Hepatocyte (in vitro differentiated cells): ENCODE measurements at regions not wholly inside any gene's neighbourhood (a gene's known extent, or its start where the extent isn't known, plus 50 kb on each side); places are given as distances from the start of the nearest gene placed in this dataset.

Source experiments
- DNase-seq: peaks from one replicate; pipeline ENCODE4 v3.0.0-alpha.2; 2016; ENCODE audit warnings: low spot score
- H2AFZ ChIP-seq: fragments of 200-600 bp; sonication (generic); 2 replicates; pipeline ENCODE4 v1.6.0; 2016; ENCODE audit warnings: antibody characterized with exemption, mild to moderate bottlenecking
- H3K27ac ChIP-seq: fragments of 200-600 bp; sonication (generic); 2 replicates; pipeline ENCODE4 v1.5.1; 2016; ENCODE audit warnings: mild to moderate bottlenecking
- H3K27me3 ChIP-seq: fragments of 200-600 bp; sonication (generic); 2 replicates; pipeline ENCODE4 v1.6.1; 2016
- H3K36me3 ChIP-seq: fragments of 200-600 bp; sonication (generic); replicated peaks from 2 replicates; pipeline ENCODE4 v1.5.1; 2016; ENCODE audit warnings: low read depth; ENCODE audit not compliant: insufficient read depth
- H3K4me1 ChIP-seq: fragments of 200-600 bp; sonication (generic); 2 replicates; pipeline ENCODE4 v1.5.1; 2016; ENCODE audit warnings: mild to moderate bottlenecking, moderate library complexity; ENCODE audit not compliant: insufficient read depth
- H3K4me2 ChIP-seq: fragments of 200-600 bp; sonication (generic); 2 replicates; pipeline ENCODE4 v1.6.0; 2016
- H3K4me3 ChIP-seq: fragments of 200-600 bp; sonication (generic); 2 replicates; pipeline ENCODE4 v1.5.1; 2016; ENCODE audit warnings: mild to moderate bottlenecking
- H3K79me2 ChIP-seq: fragments of 200-600 bp; sonication (generic); 2 replicates; pipeline ENCODE4 v1.6.0; 2017; ENCODE audit warnings: mild to moderate bottlenecking
- H3K9me2 ChIP-seq: fragments of 200-600 bp; sonication (generic); replicated peaks from 2 replicates; pipeline ENCODE4 v1.6.0; 2017; ENCODE audit warnings: mild to moderate bottlenecking; ENCODE audit not compliant: insufficient read depth
- H3K9me3 ChIP-seq: fragments of 200-600 bp; sonication (generic); 2 replicates; pipeline ENCODE4 v1.5.1; 2016; ENCODE audit warnings: low read depth, mild to moderate bottlenecking
- H4K20me1 ChIP-seq: fragments of 200-600 bp; sonication (generic); 2 replicates; pipeline ENCODE4 v1.6.0; 2016; ENCODE audit warnings: mild to moderate bottlenecking; ENCODE audit not compliant: insufficient read depth, poor library complexity, severe bottlenecking
- EZH2 ChIP-seq: fragments of 200-600 bp; sonication (generic); IDR thresholded peaks from 2 replicates; pipeline ENCODE4 v1.6.1; 2016; ENCODE audit warnings: antibody characterized with exemption, mild to moderate bottlenecking, borderline replicate concordance
- EZH2phosphoT487 ChIP-seq: fragments of 200-600 bp; sonication (generic); IDR thresholded peaks from one replicate; pipeline ENCODE4 v1.6.1; 2018; ENCODE audit warnings: antibody characterized with exemption, mild to moderate bottlenecking, low read depth, moderate library complexity; ENCODE audit not compliant: unreplicated experiment, severe bottlenecking
- WGBS: methylation state at CpG from one replicate; pipeline ENCODE4 v1.1.6; 2016; ENCODE audit warnings: low lambda C conversion rate; ENCODE audit errors: missing lambda C conversion rate; 5-methylcytosine and 5-hydroxymethylcytosine counted together
- TF ChIP-seq, protein P1 (sequence below): fragments of 200-600 bp; sonication (generic); IDR thresholded peaks from 2 replicates; pipeline ENCODE4 v1.5.1; 2016; ENCODE audit warnings: antibody characterized with exemption, mild to moderate bottlenecking; ENCODE audit not compliant: poor library complexity

DNA sequence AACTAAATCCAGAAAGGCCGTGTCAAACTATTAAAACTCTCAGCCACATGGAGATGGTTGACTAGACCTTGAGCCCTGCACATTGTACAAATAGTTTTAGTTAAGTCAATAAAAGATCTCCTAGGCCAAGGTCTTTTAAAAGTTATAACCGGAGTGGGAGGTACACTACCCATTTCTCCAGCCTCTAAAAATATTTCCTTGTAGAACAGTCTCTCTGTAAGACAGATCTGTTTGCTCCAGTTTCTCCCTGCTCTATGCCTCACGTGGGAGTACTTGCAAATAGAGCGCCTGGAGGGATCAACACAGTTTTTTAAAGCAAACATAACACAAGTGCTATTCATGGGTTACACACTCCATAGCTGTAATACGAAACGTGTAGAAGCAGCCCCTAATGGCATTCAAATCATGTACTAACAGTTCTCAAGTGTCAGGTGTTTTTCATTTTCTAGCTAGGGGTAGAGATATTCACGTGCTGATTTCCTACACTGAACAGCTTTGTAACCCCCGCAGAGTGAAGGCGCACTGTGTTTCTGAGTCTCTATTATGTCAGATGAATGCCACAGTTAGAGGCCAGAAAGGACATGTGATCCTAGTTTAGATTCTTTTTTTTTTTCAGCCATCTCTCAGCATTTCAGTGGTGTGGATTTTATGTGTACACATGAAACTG lies 703.4 kb upstream of the GRAMD2B start:
- Histone ChIP-seq H3K36me3 (no peaks in the 10 kb centered on the region), H3K4me1 (peaks cover 15% of the 10 kb centered on the region), H3K27ac (peak overlapping the region; percentile 83), H3K4me2 (peak overlapping the region; percentile 59), H3K4me3 (no peak overlapping the region), H3K9me2 (no peaks in the 10 kb centered on the region), H4K20me1 (no peaks in the 10 kb centered on the region), H2AFZ (peak overlapping the region; percentile 35), H3K27me3 (no peaks in the 10 kb centered on the region), H3K9me3 (no peaks in the 10 kb centered on the region), H3K79me2 (no peaks in the 10 kb centered on the region)
- 14% methylated on average over 9 of the region's 9 CpGs for WGBS
- DNase-seq, result peak; percentile 67
- TF ChIP-seq EZH2phosphoT487, result no peak
- no peak for TF ChIP-seq EZH2
- TF ChIP-seq, protein P1, sequence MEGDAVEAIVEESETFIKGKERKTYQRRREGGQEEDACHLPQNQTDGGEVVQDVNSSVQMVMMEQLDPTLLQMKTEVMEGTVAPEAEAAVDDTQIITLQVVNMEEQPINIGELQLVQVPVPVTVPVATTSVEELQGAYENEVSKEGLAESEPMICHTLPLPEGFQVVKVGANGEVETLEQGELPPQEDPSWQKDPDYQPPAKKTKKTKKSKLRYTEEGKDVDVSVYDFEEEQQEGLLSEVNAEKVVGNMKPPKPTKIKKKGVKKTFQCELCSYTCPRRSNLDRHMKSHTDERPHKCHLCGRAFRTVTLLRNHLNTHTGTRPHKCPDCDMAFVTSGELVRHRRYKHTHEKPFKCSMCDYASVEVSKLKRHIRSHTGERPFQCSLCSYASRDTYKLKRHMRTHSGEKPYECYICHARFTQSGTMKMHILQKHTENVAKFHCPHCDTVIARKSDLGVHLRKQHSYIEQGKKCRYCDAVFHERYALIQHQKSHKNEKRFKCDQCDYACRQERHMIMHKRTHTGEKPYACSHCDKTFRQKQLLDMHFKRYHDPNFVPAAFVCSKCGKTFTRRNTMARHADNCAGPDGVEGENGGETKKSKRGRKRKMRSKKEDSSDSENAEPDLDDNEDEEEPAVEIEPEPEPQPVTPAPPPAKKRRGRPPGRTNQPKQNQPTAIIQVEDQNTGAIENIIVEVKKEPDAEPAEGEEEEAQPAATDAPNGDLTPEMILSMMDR, result no peak

- DNase-seq, result no peak
- 66% methylated on average over 2 of the region's 2 CpGs for WGBS
- Histone ChIP-seq H3K27ac (peak overlapping the region; percentile 83), H3K79me2 (no peaks in the 10 kb centered on the region), H3K4me1 (peaks cover 15% of the 10 kb centered on the region), H3K27me3 (no peaks in the 10 kb centered on the region), H3K9me3 (no peaks in the 10 kb centered on the region), H3K4me2 (peak overlapping the region; percentile 59), H3K36me3 (no peaks in the 10 kb centered on the region), H3K9me2 (no peaks in the 10 kb centered on the region), H3K4me3 (no peak overlapping the region), H2AFZ (peak overlapping the region; percentile 35), H4K20me1 (no peaks in the 10 kb centered on the region)
- TF ChIP-seq EZH2, result no peak
- TF ChIP-seq EZH2phosphoT487, result no peak
- TF ChIP-seq, protein P1, result no peak
Measured at GRCh38 chr5:125720348-125720685, 702.9 kb upstream of the GRAMD2B start.

- TF ChIP-seq, protein P1, result no peak
- TF ChIP-seq EZH2phosphoT487 (no peak), EZH2 (no peak)
- peak overlapping the region; percentile 83 for H3K27ac ChIP-seq
Measured at GRCh38 chr5:125720721-125721120, 702.5 kb upstream of the GRAMD2B start.

More at GRCh38 chr5:125720721-125721120, 702.5 kb upstream of the GRAMD2B start:
- Histone ChIP-seq H3K9me2 (no peaks in the 10 kb centered on the region), H2AFZ (peak overlapping the region; percentile 35), H3K4me2 (no peak overlapping the region), H3K4me3 (no peak overlapping the region), H3K79me2 (no peaks in the 10 kb centered on the region), H3K9me3 (no peaks in the 10 kb centered on the region), H3K27me3 (no peaks in the 10 kb centered on the region), H3K36me3 (no peaks in the 10 kb centered on the region), H4K20me1 (no peaks in the 10 kb centered on the region), H3K4me1 (peaks cover 15% of the 10 kb centered on the region)
- 87% methylated on average over 1 of the region's 1 CpG for WGBS
- no peak for DNase-seq
